ENCODE measurements at regions not wholly inside any gene's neighbourhood (a gene's known extent, or its start where the extent isn't known, plus 50 kb on each side); places are given as distances from the start of the nearest gene placed in this dataset.

GRCh38 chr9:103707181-103707580, 386.9 kb upstream of the SMC2 start:
- no peaks in the 10 kb centered on the region for H3K23me2 ChIP-seq (ENCODE audit: low read depth, low read length)
- H3K4me3 ChIP-seq (ENCODE audit: extremely low read depth in 1 of 4, insufficient read depth in 2 of 4, low read depth in 3 of 4, low read length in 4 of 4): no peak overlapping the region
- DNase-seq (ENCODE audit: low read depth in 1 of 2, low spot score in 2 of 2) (no peak), FAIRE-seq (no peak)
- no peak overlapping the region for H3K4ac ChIP-seq (replicated peaks; ENCODE audit: insufficient read length, low read depth, low read length)
- H3K79me2 ChIP-seq (ENCODE audit: control insufficient read depth in 1 of 2, insufficient read depth in 2 of 2, low read length in 2 of 2): no peaks in the 10 kb centered on the region
- H2BK20ac ChIP-seq (ENCODE audit: low read length): no peak overlapping the region
- no peak overlapping the region for H3K56ac ChIP-seq (replicated peaks; ENCODE audit: insufficient read length, low read depth, low read length)
- 90% methylated on average over 2 of the region's 2 CpGs; no CpG with 5 or more reads in 1 of the 2 experiments for WGBS, 2 experiments (ENCODE audit: extremely low coverage in 1 of 2, insufficient coverage in 1 of 2, insufficient read length in 1 of 2, insufficient replicate concordance in 2 of 2, low coverage in 1 of 2, low lambda C conversion rate in 2 of 2, missing lambda C conversion rate in 1 of 2)
- no peaks in the 10 kb centered on the region for H3K27me3 ChIP-seq (replicated peaks in 1 of 4; ENCODE audit: control insufficient read depth in 3 of 4, extremely low read depth in 1 of 4, insufficient read depth in 3 of 4, low read length in 3 of 4)
- H3K79me1 ChIP-seq (ENCODE audit: low read depth, low read length): no peaks in the 10 kb centered on the region
- H2BK5ac ChIP-seq (ENCODE audit: low read depth, low read length): no peak overlapping the region
- no peak overlapping the region for H3K14ac ChIP-seq (ENCODE audit: insufficient read length)
- H3K4me2 ChIP-seq (ENCODE audit: insufficient read depth in 1 of 2, low read depth in 2 of 2, low read length in 2 of 2): no peak overlapping the region
- H2BK15ac ChIP-seq (ENCODE audit: low read length): no peak overlapping the region
- H4K8ac ChIP-seq (ENCODE audit: extremely low read depth, insufficient read depth, low read length): no peak overlapping the region
- no peak overlapping the region for H2AK5ac ChIP-seq (ENCODE audit: low read depth, low read length)
- H4K5ac ChIP-seq (ENCODE audit: insufficient read length, low read depth, low read length): no peak overlapping the region
- ChIA-PET CTCF (ENCODE audit: partially characterized antibody) (no interaction called here), POLR2A (ENCODE audit: partially characterized antibody) (no interaction called here)
- H3K9ac ChIP-seq (replicated peaks in 1 of 4; ENCODE audit: extremely low read depth in 1 of 4, low read depth in 3 of 4, low read length in 3 of 4): no peak overlapping the region
- no peaks in the 10 kb centered on the region for H3K4me1 ChIP-seq (replicated peaks in 1 of 4; ENCODE audit: control insufficient read depth in 3 of 4, insufficient read depth in 4 of 4, low read length in 3 of 4)
- no peak overlapping the region for H3K18ac ChIP-seq (ENCODE audit: extremely low read depth, low read length)
- H3K36me3 ChIP-seq (ENCODE audit: control insufficient read depth in 2 of 4, insufficient read depth in 4 of 4, low read length in 3 of 4): no peaks in the 10 kb centered on the region
- H3K23ac ChIP-seq (ENCODE audit: insufficient read length): no peak overlapping the region
- no peak overlapping the region for H2BK12ac ChIP-seq (ENCODE audit: low read depth, low read length)
- H4K20me1 ChIP-seq (replicated peaks in 1 of 2; ENCODE audit: control insufficient read depth in 1 of 2, insufficient read depth in 2 of 2, low read length in 2 of 2): no peaks in the 10 kb centered on the region
- no peaks in the 10 kb centered on the region for H3K9me3 ChIP-seq (ENCODE audit: insufficient read depth in 2 of 2, low read depth in 1 of 2, low read length in 1 of 2)
- no peak overlapping the region for H2BK120ac ChIP-seq (replicated peaks; ENCODE audit: low read depth, low read length)
- peak overlapping the region; percentile 66; the same call in 1 of the 2 replicates for H2AFZ ChIP-seq (ENCODE audit: low read length)
- H4K91ac ChIP-seq (replicated peaks; ENCODE audit: insufficient read length, low read length): no peak overlapping the region
- H3K27ac ChIP-seq (ENCODE audit: low read depth, low read length): no peak overlapping the region
- TF ChIP-seq JUND (IDR thresholded peaks at IDR 0.05; ENCODE audit: low read length): no peak
- no peak for TF ChIP-seq CTBP2 (IDR thresholded peaks at IDR 0.05; ENCODE audit: borderline replicate concordance, insufficient read depth, insufficient read length, low read length)
- TF ChIP-seq EP300 (IDR thresholded peaks at IDR 0.05; ENCODE audit: borderline replicate concordance in 1 of 2, low read depth in 2 of 2, low read length in 2 of 2): no peak
- TF ChIP-seq EZH2 (IDR thresholded peaks at IDR 0.05; ENCODE audit: low read depth, low read length, severe bottlenecking): no peak
- TF ChIP-seq CTCF (IDR thresholded peaks at IDR 0.05; ENCODE audit: control extremely low read depth in 1 of 3, insufficient read depth in 1 of 3, low read depth in 1 of 3, low read length in 3 of 3): no peak
